GM12878 (cell line): ENCODE measurements at regions not wholly inside any gene's neighbourhood (a gene's known extent, or its start where the extent isn't known, plus 50 kb on each side); places are given as distances from the start of the nearest gene placed in this dataset.

Experiments
- ATAC-seq: fragments of 200-7000 bp; cut with Tn5 transposase; 3 replicates; pipeline ENCODE4 v1.9.1; 2020; ENCODE audit warnings: mild to moderate bottlenecking, moderate library complexity
- BruUV-seq: library from RNA; stranded (reverse); fragments of 400-500 nt; replicated peaks from 2 replicates; lab custom pipeline; 2021; lab: Mats Ljungman, UMichigan
- CTCF ChIA-PET: fragments of 300-600 bp; sonication (Branson Sonifier 250); formaldehyde crosslinking; extraction: SDS; loops from one replicate; lab custom pipeline; 2021; ENCODE audit warnings: inconsistent platforms; lab: Yijun Ruan, JAX
- POLR2A ChIA-PET: fragments of 350-600 bp; formaldehyde crosslinking; extraction: SDS; loops from one replicate; lab custom pipeline; 2021; ENCODE audit warnings: inconsistent platforms; lab: Charles Lee
- RAD21 ChIA-PET: fragments of 300-600 bp; sonication (Branson Sonifier 250); formaldehyde crosslinking; loops from one replicate; lab custom pipeline; 2023; ENCODE audit warnings: antibody characterized with exemption; ENCODE audit not compliant: unreplicated experiment; lab: Charles Lee
- SMC1A ChIA-PET: fragments of 300-600 bp; sonication (Branson Sonifier 250); formaldehyde crosslinking; loops from one replicate; lab custom pipeline; 2023; ENCODE audit not compliant: unreplicated experiment, uncharacterized antibody; lab: Charles Lee
- DNase-seq: peaks from one replicate; pipeline ENCODE4 v3.0.0-alpha.2; 2011; ENCODE audit warnings: low read depth, low spot score
- FAIRE-seq: peaks from 3 replicates; lab custom pipeline; 2011; peaks lifted over from hg19 to GRCh38; lab: Jason Lieb, UNC
- H2AFZ ChIP-seq: 2 replicates; pipeline ENCODE4 v1.6.0; 2011; ENCODE audit warnings: low read depth, low read length, control low read depth; ENCODE audit not compliant: control insufficient read depth
- H3K27ac ChIP-seq: 2 replicates; pipeline ENCODE4 v1.5.1; 2011; ENCODE audit warnings: control low read depth; ENCODE audit not compliant: control insufficient read depth, insufficient read depth
- H3K27me3 ChIP-seq, 2 experiments: replicated peaks in 1 of 2; 2 replicates each; pipeline versions ENCODE4 v1.6.0 to v1.6.1; 2011; ENCODE audit warnings: low read length in 1 of 2; ENCODE audit not compliant: control insufficient read depth in 2 of 2, insufficient read depth in 2 of 2
- H3K36me3 ChIP-seq, 2 experiments: 2 replicates each; pipeline ENCODE4 v1.5.1; 2011; ENCODE audit warnings: low read length in 1 of 2; ENCODE audit not compliant: control insufficient read depth in 2 of 2, insufficient read depth in 2 of 2
- H3K4me1 ChIP-seq: 2 replicates; pipeline ENCODE4 v1.6.1; 2011; ENCODE audit warnings: mild to moderate bottlenecking, low read length, moderate library complexity, mixed read lengths; ENCODE audit not compliant: control insufficient read depth, insufficient read depth
- H3K4me2 ChIP-seq: 2 replicates; pipeline ENCODE4 v1.6.0; 2011; ENCODE audit warnings: control low read depth; ENCODE audit not compliant: control insufficient read depth, insufficient read depth
- H3K4me3 ChIP-seq: fragments of 200-600 bp; sonication (generic); 2 replicates; pipeline ENCODE4 v1.5.1; 2016
- H3K79me2 ChIP-seq: 2 replicates; pipeline ENCODE4 v1.6.0; 2011; ENCODE audit warnings: low read length; ENCODE audit not compliant: control insufficient read depth, insufficient read depth
- H3K9ac ChIP-seq: 2 replicates; pipeline ENCODE4 v1.8.0; 2011; ENCODE audit warnings: low read length, control low read depth, mixed read lengths; ENCODE audit not compliant: control insufficient read depth, insufficient read depth
- H3K9me3 ChIP-seq: replicated peaks from 3 replicates; pipeline ENCODE4 v1.5.1; 2011; ENCODE audit warnings: mild to moderate bottlenecking, low read length; ENCODE audit not compliant: control insufficient read depth, insufficient read depth
- H4K20me1 ChIP-seq: 2 replicates; pipeline ENCODE4 v1.6.0; 2011; ENCODE audit not compliant: control insufficient read depth, insufficient read depth
- CBFB ChIP-seq: IDR thresholded peaks from 2 replicates; pipeline ENCODE4 v1.6.1; 2016; ENCODE audit warnings: antibody characterized with exemption, low read depth
- ELK1 ChIP-seq: IDR thresholded peaks from 2 replicates; pipeline ENCODE4 v1.6.1; 2012; ENCODE audit warnings: low read depth, low read length, improper control_type of control experiment
- FOXM1 ChIP-seq: IDR thresholded peaks from 2 replicates; pipeline ENCODE4 v1.6.1; 2012; ENCODE audit warnings: low read depth, mild to moderate bottlenecking, inconsistent platforms, low read length, moderate library complexity
- HDGF ChIP-seq: fragments of 450-650 bp; IDR thresholded peaks from 2 replicates; pipeline ENCODE4 v1.6.1; 2016; ENCODE audit warnings: antibody characterized with exemption
- KAT2A ChIP-seq: conservative IDR thresholded peaks from 2 replicates; pipeline ENCODE4 v1.6.1; 2011; ENCODE audit warnings: low read depth, low read length; ENCODE audit not compliant: control insufficient read depth
- MTA3 ChIP-seq: IDR thresholded peaks from 2 replicates; pipeline ENCODE4 v1.6.1; 2012; ENCODE audit warnings: low read length, inconsistent platforms, borderline replicate concordance
- PRDM15 ChIP-seq: fragments of 450-650 bp; formaldehyde crosslinking; IDR thresholded peaks from 2 replicates; pipeline ENCODE4 v1.4.0; 2020; ENCODE audit warnings: mild to moderate bottlenecking, moderate library complexity
- RUNX3 ChIP-seq: IDR thresholded peaks from 2 replicates; pipeline ENCODE4 v1.6.1; 2012; ENCODE audit warnings: low read length, inconsistent platforms
- SMARCA5 ChIP-seq: fragments of 450-650 bp; IDR thresholded peaks from 2 replicates; pipeline ENCODE4 v1.6.1; 2017; ENCODE audit warnings: mild to moderate bottlenecking
- WGBS: methylation state at CpG from one replicate; pipeline ENCODE4 v1.1.6; 2016; ENCODE audit warnings: low lambda C conversion rate; ENCODE audit not compliant: insufficient replicate concordance, insufficient coverage; ENCODE audit errors: missing lambda C conversion rate; 5-methylcytosine and 5-hydroxymethylcytosine counted together
- in situ Hi-C: fragments of 300-500 bp; cut with MboI; formaldehyde crosslinking; loops from 9 replicates; pipeline ENCODE4 v1.14.3; 2018; ENCODE audit warnings: mixed read lengths
- intact Hi-C: fragments of 100-400 bp; cut with micrococcal nuclease; formaldehyde crosslinking; loops from one replicate; pipeline ENCODE4 v1.14.2; 2022; ENCODE audit not compliant: unreplicated experiment

- no peak overlapping the region for H3K4me2 ChIP-seq
- FAIRE-seq: no peak
- H3K27me3 ChIP-seq: no peaks in the 10 kb centered on the region
- H3K4me1 ChIP-seq: no peaks in the 10 kb centered on the region
- CTCF ChIA-PET: no interaction called here
- RAD21 ChIA-PET: no interaction called here
- no peaks in the 10 kb centered on the region for H3K9me3 ChIP-seq
- no peak overlapping the region for H2AFZ ChIP-seq
- TF ChIP-seq SMARCA5 (no peak), CBFB (no peak), FOXM1 (no peak), PRDM15 (CRISPR knock-in tag) (no peak), RUNX3 (no peak), KAT2A (no peak), MTA3 (no peak), HDGF (no peak), ELK1 (no peak)
- in situ Hi-C loops (no loop called here), intact Hi-C loops (no loop called here)
- H3K27ac ChIP-seq: no peak overlapping the region
- no peaks in the 10 kb centered on the region for H3K36me3 ChIP-seq
- SMC1A ChIA-PET: no interaction called here
- H3K4me3 ChIP-seq: no peak overlapping the region
- no peaks in the 10 kb centered on the region for H3K79me2 ChIP-seq
- POLR2A ChIA-PET: no interaction called here
- 2% methylated on average over 2 of the region's 2 CpGs for WGBS
- H4K20me1 ChIP-seq: no peaks in the 10 kb centered on the region
- ATAC-seq: no peak
- no peak for DNase-seq
- no peak overlapping the region for H3K9ac ChIP-seq
- no TSS peak for BruUV-seq
These were observed 687.0 kb upstream of the EPHA5 start for GRCh38 chr4:66357316-66357715.
